HEK293T (cell line): ENCODE measurements at regions not wholly inside any gene's neighbourhood (a gene's known extent, or its start where the extent isn't known, plus 50 kb on each side); places are given as distances from the start of the nearest gene placed in this dataset.

Experiments used
- CTCF ChIA-PET: fragments of 350-600 bp; formaldehyde crosslinking; extraction: SDS; loops from one replicate; lab custom pipeline; 2021; ENCODE audit warnings: antibody characterized with exemption, inconsistent platforms; lab: Yijun Ruan, JAX
- POLR2A ChIA-PET: fragments of 350-600 bp; formaldehyde crosslinking; extraction: SDS; loops from one replicate; lab custom pipeline; 2020; ENCODE audit warnings: antibody characterized with exemption, inconsistent platforms; lab: Yijun Ruan, JAX
- DNase-seq: peaks from one replicate; pipeline ENCODE4 v3.0.0; 2012; ENCODE audit warnings: mixed read lengths; ENCODE audit errors: extremely low spot score
- ARNT ChIP-seq: fragments of 450-650 bp; IDR thresholded peaks from 2 replicates; pipeline ENCODE4 v1.6.1; 2017; ENCODE audit warnings: mild to moderate bottlenecking
- BHLHE40 ChIP-seq: fragments of 450-650 bp; IDR thresholded peaks from 2 replicates; pipeline ENCODE4 v1.6.1; 2016; ENCODE audit warnings: mild to moderate bottlenecking, moderate library complexity, borderline replicate concordance
- CTBP1 ChIP-seq: fragments of 450-650 bp; IDR thresholded peaks from 2 replicates; pipeline ENCODE4 v1.6.1; 2016; ENCODE audit warnings: borderline replicate concordance
- ELF4 ChIP-seq: fragments of 450-650 bp; IDR thresholded peaks from 2 replicates; pipeline ENCODE4 v1.6.1; 2017; ENCODE audit warnings: antibody characterized with exemption
- FOXA1 ChIP-seq: fragments of 450-650 bp; IDR thresholded peaks from 2 replicates; pipeline ENCODE4 v1.6.1; 2016; ENCODE audit warnings: mild to moderate bottlenecking
- FOXK2 ChIP-seq: fragments of 450-650 bp; IDR thresholded peaks from 2 replicates; pipeline ENCODE4 v1.6.1; 2016; ENCODE audit warnings: mild to moderate bottlenecking
- FOXM1 ChIP-seq: fragments of 450-650 bp; IDR thresholded peaks from 2 replicates; pipeline ENCODE4 v1.6.1; 2017; ENCODE audit warnings: mild to moderate bottlenecking, borderline replicate concordance
- HDGF ChIP-seq: fragments of 450-650 bp; IDR thresholded peaks from 2 replicates; pipeline ENCODE4 v1.6.1; 2017; ENCODE audit warnings: antibody characterized with exemption, borderline replicate concordance
- L3MBTL2 ChIP-seq: fragments of 450-650 bp; conservative IDR thresholded peaks from 2 replicates; pipeline ENCODE4 v1.6.1; 2016; ENCODE audit warnings: mild to moderate bottlenecking
- LEF1 ChIP-seq: fragments of 450-650 bp; IDR thresholded peaks from 2 replicates; pipeline ENCODE4 v1.6.1; 2017; ENCODE audit warnings: mild to moderate bottlenecking, borderline replicate concordance
- NFRKB ChIP-seq: fragments of 450-650 bp; IDR thresholded peaks from 2 replicates; pipeline ENCODE4 v1.6.1; 2016; ENCODE audit warnings: mild to moderate bottlenecking, moderate library complexity
- SP1 ChIP-seq: fragments of 450-650 bp; IDR thresholded peaks from 2 replicates; pipeline ENCODE4 v1.6.1; 2017
- SUZ12 ChIP-seq: fragments of 450-650 bp; IDR thresholded peaks from 2 replicates; pipeline ENCODE4 v1.6.1; 2016; ENCODE audit warnings: mild to moderate bottlenecking
- TARDBP ChIP-seq: fragments of 450-650 bp; IDR thresholded peaks from 2 replicates; pipeline ENCODE4 v1.6.1; 2016
- ZNF384 ChIP-seq: fragments of 450-650 bp; IDR thresholded peaks from 2 replicates; pipeline ENCODE4 v1.6.1; 2016
- TF ChIP-seq, protein P1 (sequence below): fragments of 450-650 bp; IDR thresholded peaks from 2 replicates; pipeline ENCODE4 v1.6.1; 2016

DNA sequence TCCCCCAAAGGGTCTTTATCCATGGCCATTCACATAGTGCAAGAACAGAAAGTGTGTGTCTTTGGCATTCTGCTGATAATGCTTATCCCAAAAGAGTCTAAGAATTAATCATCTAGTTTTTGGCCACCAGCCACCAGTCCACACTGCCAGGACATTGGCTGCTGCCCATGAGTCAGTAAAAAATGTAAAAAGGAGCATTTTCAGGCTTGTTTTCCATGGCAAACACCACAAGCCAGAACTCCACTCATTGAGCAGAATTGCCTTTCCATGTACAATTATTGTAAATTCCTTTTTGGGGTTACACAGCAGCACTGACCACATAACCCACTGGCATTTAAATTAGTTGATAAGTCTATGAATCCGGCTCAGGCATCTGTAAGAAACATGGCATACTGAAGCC, 89.2 kb upstream of the PRDX4 start:
- no peak for DNase-seq
- ChIA-PET POLR2A (no interaction called here), CTCF (no interaction called here)
- TF ChIP-seq ARNT = no peak
- no peak for TF ChIP-seq FOXA1
- no peak for TF ChIP-seq FOXK2

DNA sequence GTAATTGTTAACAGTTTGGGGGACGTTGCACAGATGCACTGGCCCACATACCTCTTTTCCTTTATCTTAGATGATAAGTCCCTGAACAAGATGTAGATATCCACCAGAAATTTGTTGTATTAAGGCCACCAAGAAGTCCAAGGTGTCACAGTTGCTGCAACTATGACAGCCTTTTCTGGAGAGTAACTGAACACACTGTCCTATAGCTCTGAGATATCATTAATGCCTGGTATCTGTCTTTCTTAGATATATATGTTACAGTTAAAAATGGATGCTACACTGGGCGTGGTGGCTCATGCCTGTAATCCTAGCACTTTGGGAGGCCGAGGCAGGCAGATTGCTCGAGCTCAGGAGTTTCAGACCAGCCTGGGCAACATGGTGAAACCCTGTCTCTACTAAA, 77.8 kb upstream of the PRDX4 start:
- TF ChIP-seq CTBP1 = no peak
- TF ChIP-seq SP1 = no peak
- TF ChIP-seq NFRKB = no peak
- no peak for TF ChIP-seq ELF4
- TF ChIP-seq, protein P1, sequence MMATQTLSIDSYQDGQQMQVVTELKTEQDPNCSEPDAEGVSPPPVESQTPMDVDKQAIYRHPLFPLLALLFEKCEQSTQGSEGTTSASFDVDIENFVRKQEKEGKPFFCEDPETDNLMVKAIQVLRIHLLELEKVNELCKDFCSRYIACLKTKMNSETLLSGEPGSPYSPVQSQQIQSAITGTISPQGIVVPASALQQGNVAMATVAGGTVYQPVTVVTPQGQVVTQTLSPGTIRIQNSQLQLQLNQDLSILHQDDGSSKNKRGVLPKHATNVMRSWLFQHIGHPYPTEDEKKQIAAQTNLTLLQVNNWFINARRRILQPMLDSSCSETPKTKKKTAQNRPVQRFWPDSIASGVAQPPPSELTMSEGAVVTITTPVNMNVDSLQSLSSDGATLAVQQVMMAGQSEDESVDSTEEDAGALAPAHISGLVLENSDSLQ = no peak
- TF ChIP-seq HDGF = no peak
- TF ChIP-seq BHLHE40 = no peak
- no peak for TF ChIP-seq FOXM1
- TF ChIP-seq SUZ12 = no peak
- no peak for TF ChIP-seq ARNT
- TF ChIP-seq LEF1 = no peak
- POLR2A ChIA-PET = no interaction called here
- DNase-seq = no peak
- CTCF ChIA-PET = no interaction called here

DNA sequence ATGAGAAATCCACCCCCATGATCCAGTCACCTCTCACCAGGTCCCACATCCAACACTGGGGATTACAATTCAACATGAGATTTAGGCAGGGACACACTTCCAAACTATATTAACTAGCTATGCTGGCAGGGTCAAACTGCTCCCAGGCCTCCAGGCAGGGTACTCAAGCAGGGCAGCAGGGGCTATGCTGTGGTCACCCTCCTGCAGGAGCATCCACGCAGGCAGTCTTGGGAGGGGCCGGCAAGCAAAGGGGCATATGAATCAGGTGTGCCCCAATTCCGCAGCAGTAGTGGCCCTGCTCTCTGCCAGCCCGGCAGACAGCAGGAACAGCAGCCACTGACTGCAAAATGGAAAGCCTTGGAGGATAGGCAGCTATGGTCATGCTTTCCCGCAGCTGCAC, 74.6 kb upstream of the PRDX4 start:
- CTCF ChIA-PET = interaction anchor here (0.5 kb wide), 1 partner anchor 20 kb away, joined by 3 read pairs; no protein-coding TSS in a partner anchor
- TF ChIP-seq LEF1 (no peak), FOXM1 (no peak), ZNF384 (no peak), ELF4 (no peak), FOXK2 (no peak), L3MBTL2 (no peak), SUZ12 (no peak), CTBP1 (no peak), NFRKB (no peak), SP1 (no peak), BHLHE40 (no peak), HDGF (no peak), FOXA1 (no peak), ARNT (no peak), TARDBP (no peak)
- TF ChIP-seq, protein P1 = no peak
- POLR2A ChIA-PET = no interaction called here

DNA sequence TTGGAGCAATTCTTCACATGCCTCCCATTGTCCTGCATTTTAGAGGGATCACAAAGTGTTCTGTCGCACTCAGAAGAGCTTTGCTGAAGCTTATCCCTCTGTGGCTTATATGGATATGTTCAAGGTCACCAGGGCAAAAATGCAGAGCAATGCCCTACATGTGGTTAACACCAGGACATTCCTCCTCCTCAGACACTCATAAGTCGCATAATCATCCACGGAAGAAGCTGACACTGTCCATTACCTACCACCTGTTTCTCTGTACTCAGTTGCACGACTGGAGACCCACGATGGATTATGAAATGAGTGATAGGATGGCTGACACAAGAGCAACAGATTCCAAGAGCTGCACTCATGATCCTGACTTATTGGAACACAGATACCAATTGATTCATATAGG, 68.7 kb upstream of the PRDX4 start:
- no peak for DNase-seq
- ChIA-PET POLR2A (no interaction called here), CTCF (no interaction called here)
- TF ChIP-seq SP1 (no peak), TARDBP (no peak), SUZ12 (no peak), FOXK2 (no peak), ARNT (no peak), CTBP1 (no peak), FOXM1 (no peak), NFRKB (no peak), LEF1 (no peak), FOXA1 (no peak), ZNF384 (no peak), ELF4 (no peak), L3MBTL2 (no peak), HDGF (no peak), BHLHE40 (no peak)
- TF ChIP-seq, protein P1 = no peak

More for the DNA sequence above, 74.6 kb upstream of the PRDX4 start:
- no peak for DNase-seq

DNA sequence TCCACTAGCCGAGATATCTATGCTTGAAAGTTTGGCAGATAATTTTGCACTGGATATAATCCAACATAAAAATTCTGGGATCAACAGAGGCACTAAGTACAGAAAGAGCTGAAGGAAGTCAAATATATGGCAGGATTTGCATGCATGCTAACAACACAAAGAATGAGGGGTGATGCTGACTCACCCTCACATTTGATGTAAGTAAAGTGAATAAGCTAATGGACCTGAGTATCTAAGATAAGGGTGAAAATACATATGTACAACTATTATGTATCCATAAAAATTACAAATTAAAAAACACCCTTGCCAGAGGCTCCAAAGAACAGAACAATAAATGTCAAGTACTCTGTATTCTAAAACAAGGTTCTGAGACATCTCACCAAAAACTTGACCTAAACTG, 63.8 kb upstream of the PRDX4 start:
- no peak for DNase-seq
- ChIA-PET POLR2A (no interaction called here), CTCF (no interaction called here)
- TF ChIP-seq SUZ12 = no peak
- no peak for TF ChIP-seq ZNF384
- no peak for TF ChIP-seq SP1
- no peak for TF ChIP-seq L3MBTL2
- no peak for TF ChIP-seq FOXM1
- no peak for TF ChIP-seq ARNT
- TF ChIP-seq NFRKB = no peak
- no peak for TF ChIP-seq TARDBP
- TF ChIP-seq FOXA1 = no peak
- TF ChIP-seq BHLHE40 = no peak
- TF ChIP-seq ELF4 = no peak
- TF ChIP-seq LEF1 = no peak
- no peak for TF ChIP-seq FOXK2
- TF ChIP-seq HDGF = no peak
- TF ChIP-seq, protein P1 = no peak
- no peak for TF ChIP-seq CTBP1

DNA sequence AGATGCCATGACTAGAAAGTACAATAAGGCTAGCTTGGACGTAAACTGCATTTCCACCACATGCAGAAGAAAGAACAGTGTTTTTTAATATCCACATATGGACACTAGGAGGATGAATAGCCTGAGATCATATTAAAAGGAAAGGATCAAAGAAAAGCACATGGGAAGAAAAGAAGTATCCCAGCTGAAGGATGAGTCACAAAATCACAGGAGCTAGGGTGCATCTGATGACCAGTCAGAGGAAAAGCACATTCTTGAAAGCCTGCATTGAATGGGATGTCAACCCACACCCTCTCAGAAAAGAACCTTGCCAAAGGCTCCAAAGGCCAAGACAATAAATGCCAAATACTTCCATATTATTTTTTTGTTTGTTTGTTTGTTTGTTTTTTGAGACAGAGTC, 56.8 kb upstream of the PRDX4 start:
- ChIA-PET CTCF (no interaction called here), POLR2A (no interaction called here)
- TF ChIP-seq CTBP1 = no peak
- TF ChIP-seq SUZ12 = no peak
- TF ChIP-seq, protein P1 = no peak
- no peak for TF ChIP-seq SP1
- TF ChIP-seq L3MBTL2 = no peak
- no peak for TF ChIP-seq ELF4
- no peak for TF ChIP-seq FOXA1
- no peak for TF ChIP-seq LEF1
- TF ChIP-seq ZNF384 = no peak
- no peak for TF ChIP-seq HDGF
- TF ChIP-seq BHLHE40 = no peak
- TF ChIP-seq FOXK2 = no peak
- no peak for TF ChIP-seq NFRKB
- DNase-seq = no peak
